ENCODE measurements at regions not wholly inside any gene's neighbourhood (a gene's known extent, or its start where the extent isn't known, plus 50 kb on each side); places are given as distances from the start of the nearest gene placed in this dataset.

- H3K27ac ChIP-seq = no peak overlapping the region
- DNase-seq (ENCODE audit: low read depth, low spot score) = no peak
Observed at GRCh38 chr20:51089272-51089781, 66.4 kb upstream of the KCNG1 start.

- DNase-seq (ENCODE audit: low read depth, low spot score) = no peak
- no peak overlapping the region for H3K27ac ChIP-seq
Observed at GRCh38 chr20:51087266-51087665, 64.4 kb upstream of the KCNG1 start.

GRCh38 chr20:51085769-51086168, 62.9 kb upstream of the KCNG1 start:
- DNase-seq (ENCODE audit: low read depth, low spot score) = no peak
- no peak overlapping the region for H3K27ac ChIP-seq

- H3K27ac ChIP-seq = no peak overlapping the region
- no peak for DNase-seq (ENCODE audit: low read depth, low spot score)
Observed at GRCh38 chr20:51084593-51085377, 61.9 kb upstream of the KCNG1 start.

GRCh38 chr20:51083447-51083846, 60.5 kb upstream of the KCNG1 start:
- no peak for DNase-seq (ENCODE audit: low read depth, low spot score)
- no peak overlapping the region for H3K27ac ChIP-seq

- no peak for DNase-seq (ENCODE audit: low read depth, low spot score)
- H3K27ac ChIP-seq = no peak overlapping the region
Observed at GRCh38 chr20:51082988-51083387, 60.1 kb upstream of the KCNG1 start.

- no peak overlapping the region for H3K27ac ChIP-seq
- DNase-seq (ENCODE audit: low read depth, low spot score) = no peak
Observed at GRCh38 chr20:51080516-51080915, 57.6 kb upstream of the KCNG1 start.

GRCh38 chr20:51079488-51079887, 56.6 kb upstream of the KCNG1 start:
- H3K27ac ChIP-seq = no peak overlapping the region
- DNase-seq (ENCODE audit: low read depth, low spot score) = no peak

GRCh38 chr20:51077686-51078060, 54.8 kb upstream of the KCNG1 start:
- H3K27ac ChIP-seq = no peak overlapping the region
- no peak for DNase-seq (ENCODE audit: low read depth, low spot score)

- no peak overlapping the region for H3K27ac ChIP-seq
- no peak for DNase-seq (ENCODE audit: low read depth, low spot score)
Observed at GRCh38 chr20:51076786-51077685, 54.1 kb upstream of the KCNG1 start.

- H3K27ac ChIP-seq = no peak overlapping the region
- no peak for DNase-seq (ENCODE audit: low read depth, low spot score)
Observed at GRCh38 chr20:51074062-51074461, 51.2 kb upstream of the KCNG1 start.
